ENCODE measurements at regions not wholly inside any gene's neighbourhood (a gene's known extent, or its start where the extent isn't known, plus 50 kb on each side); places are given as distances from the start of the nearest gene placed in this dataset.

GRCh38 chr3:116947809-116948208 is 238.2 kb downstream of the TUSC7 start:
- no peak for DNase-seq
- no peaks in the 10 kb centered on the region for H3K79me1 ChIP-seq (ENCODE audit: low read length)
- H4K8ac ChIP-seq (ENCODE audit: low read depth, low read length): no peak overlapping the region
- H3K79me2 ChIP-seq (ENCODE audit: control insufficient read depth, insufficient read depth, low read length, poor library complexity): no peaks in the 10 kb centered on the region
- no peak overlapping the region for H2AFZ ChIP-seq (ENCODE audit: insufficient read depth, low read length, poor library complexity)
- no peaks in the 10 kb centered on the region for H3K4me1 ChIP-seq (ENCODE audit: control insufficient read depth in 1 of 2, insufficient read depth in 2 of 2, low read length in 2 of 2)
- no peak overlapping the region for H3K4ac ChIP-seq (ENCODE audit: low read depth, low read length)
- no peak overlapping the region for H2BK12ac ChIP-seq (ENCODE audit: low read length)
- H2BK120ac ChIP-seq (ENCODE audit: insufficient read depth, low read length, poor library complexity): no peak overlapping the region
- no peak overlapping the region for H3K18ac ChIP-seq (ENCODE audit: low read length)
- no CpG with 5 or more reads among the region's 3 CpGs for WGBS (ENCODE audit: extremely low coverage, insufficient coverage, insufficient read length)
- H3K4me2 ChIP-seq (ENCODE audit: low read length): no peak overlapping the region
- H3K27ac ChIP-seq (ENCODE audit: low read depth, low read length): no peak overlapping the region
- H3K9me3 ChIP-seq (ENCODE audit: insufficient read depth, low read depth, low read length): no peaks in the 10 kb centered on the region
- no peak overlapping the region for H4K12ac ChIP-seq (ENCODE audit: low read depth, low read length)
- H2BK5ac ChIP-seq (ENCODE audit: low read depth, low read length, poor library complexity): no peak overlapping the region
- no peak overlapping the region for H4K91ac ChIP-seq (ENCODE audit: low read depth, low read length)
- no peak overlapping the region for H3K14ac ChIP-seq (ENCODE audit: low read length)
- H3K4me3 ChIP-seq (ENCODE audit: low read depth, low read length): no peak overlapping the region
- no peaks in the 10 kb centered on the region for H3K27me3 ChIP-seq (ENCODE audit: insufficient read depth, low read length)
- H3K36me3 ChIP-seq (ENCODE audit: control insufficient read depth in 1 of 2, insufficient read depth in 2 of 2, low read length in 2 of 2): no peaks in the 10 kb centered on the region
- no peak overlapping the region for H3K23ac ChIP-seq (ENCODE audit: low read length)
- no peak overlapping the region for H3K9ac ChIP-seq (ENCODE audit: low read length)
- no peak overlapping the region for H2AK5ac ChIP-seq (ENCODE audit: low read length)

GRCh38 chr3:116950301-116951055 is 240.9 kb downstream of the TUSC7 start:
- H3K27ac ChIP-seq (ENCODE audit: low read depth, low read length): no peak overlapping the region
- no peak overlapping the region for H3K4me2 ChIP-seq (ENCODE audit: low read length)
- no peaks in the 10 kb centered on the region for H3K36me3 ChIP-seq (ENCODE audit: control insufficient read depth in 1 of 2, insufficient read depth in 2 of 2, low read length in 2 of 2)
- H4K8ac ChIP-seq (ENCODE audit: low read depth, low read length): no peak overlapping the region
- no peak overlapping the region for H3K14ac ChIP-seq (ENCODE audit: low read length)
- no peaks in the 10 kb centered on the region for H3K4me1 ChIP-seq (ENCODE audit: control insufficient read depth in 1 of 2, insufficient read depth in 2 of 2, low read length in 2 of 2)
- no peaks in the 10 kb centered on the region for H3K27me3 ChIP-seq (ENCODE audit: insufficient read depth, low read length)
- H3K4ac ChIP-seq (ENCODE audit: low read depth, low read length): no peak overlapping the region
- H2BK12ac ChIP-seq (ENCODE audit: low read length): no peak overlapping the region
- H3K4me3 ChIP-seq (ENCODE audit: low read depth, low read length): no peak overlapping the region
- H2AK5ac ChIP-seq (ENCODE audit: low read length): no peak overlapping the region
- H3K18ac ChIP-seq (ENCODE audit: low read length): no peak overlapping the region
- H3K23ac ChIP-seq (ENCODE audit: low read length): no peak overlapping the region
- H3K9ac ChIP-seq (ENCODE audit: low read length): no peak overlapping the region
- no peaks in the 10 kb centered on the region for H3K9me3 ChIP-seq (ENCODE audit: insufficient read depth, low read depth, low read length)
- H4K91ac ChIP-seq (ENCODE audit: low read depth, low read length): no peak overlapping the region
- no peak overlapping the region for H2BK5ac ChIP-seq (ENCODE audit: low read depth, low read length, poor library complexity)
- no peak overlapping the region for H4K12ac ChIP-seq (ENCODE audit: low read depth, low read length)
- no peaks in the 10 kb centered on the region for H3K79me2 ChIP-seq (ENCODE audit: control insufficient read depth, insufficient read depth, low read length, poor library complexity)
- H3K79me1 ChIP-seq (ENCODE audit: low read length): no peaks in the 10 kb centered on the region
- no peak for DNase-seq
- no peak overlapping the region for H2BK120ac ChIP-seq (ENCODE audit: insufficient read depth, low read length, poor library complexity)
- WGBS (ENCODE audit: extremely low coverage, insufficient coverage, insufficient read length): no CpG with 5 or more reads among the region's 7 CpGs
- no peak overlapping the region for H2AFZ ChIP-seq (ENCODE audit: insufficient read depth, low read length, poor library complexity)

- no peak overlapping the region for H4K8ac ChIP-seq (ENCODE audit: low read depth, low read length)
- no peak overlapping the region for H4K91ac ChIP-seq (ENCODE audit: low read depth, low read length)
- H2BK5ac ChIP-seq (ENCODE audit: low read depth, low read length, poor library complexity): no peak overlapping the region
- no peak overlapping the region for H3K4me2 ChIP-seq (ENCODE audit: low read length)
- DNase-seq: no peak
- H4K12ac ChIP-seq (ENCODE audit: low read depth, low read length): no peak overlapping the region
- H2BK12ac ChIP-seq (ENCODE audit: low read length): no peak overlapping the region
- H3K23ac ChIP-seq (ENCODE audit: low read length): no peak overlapping the region
- no peak overlapping the region for H3K18ac ChIP-seq (ENCODE audit: low read length)
- no peak overlapping the region for H3K9ac ChIP-seq (ENCODE audit: low read length)
- no peaks in the 10 kb centered on the region for H3K79me2 ChIP-seq (ENCODE audit: control insufficient read depth, insufficient read depth, low read length, poor library complexity)
- H3K27ac ChIP-seq (ENCODE audit: low read depth, low read length): no peak overlapping the region
- no peaks in the 10 kb centered on the region for H3K9me3 ChIP-seq (ENCODE audit: insufficient read depth, low read depth, low read length)
- no CpG with 5 or more reads among the region's 3 CpGs for WGBS (ENCODE audit: extremely low coverage, insufficient coverage, insufficient read length)
- no peaks in the 10 kb centered on the region for H3K79me1 ChIP-seq (ENCODE audit: low read length)
- no peak overlapping the region for H3K4me3 ChIP-seq (ENCODE audit: low read depth, low read length)
- no peak overlapping the region for H2AK5ac ChIP-seq (ENCODE audit: low read length)
- H3K4me1 ChIP-seq (ENCODE audit: control insufficient read depth in 1 of 2, insufficient read depth in 2 of 2, low read length in 2 of 2): no peaks in the 10 kb centered on the region
- no peaks in the 10 kb centered on the region for H3K36me3 ChIP-seq (ENCODE audit: control insufficient read depth in 1 of 2, insufficient read depth in 2 of 2, low read length in 2 of 2)
- H3K14ac ChIP-seq (ENCODE audit: low read length): no peak overlapping the region
- H3K27me3 ChIP-seq (ENCODE audit: insufficient read depth, low read length): no peaks in the 10 kb centered on the region
- H2AFZ ChIP-seq (ENCODE audit: insufficient read depth, low read length, poor library complexity): no peak overlapping the region
- no peak overlapping the region for H2BK120ac ChIP-seq (ENCODE audit: insufficient read depth, low read length, poor library complexity)
- no peak overlapping the region for H3K4ac ChIP-seq (ENCODE audit: low read depth, low read length)
Measured at GRCh38 chr3:116951610-116952009, 242.0 kb downstream of the TUSC7 start.

- H2AK5ac ChIP-seq (ENCODE audit: low read length): no peak overlapping the region
- H2AFZ ChIP-seq (ENCODE audit: insufficient read depth, low read length, poor library complexity): no peak overlapping the region
- no peak overlapping the region for H4K91ac ChIP-seq (ENCODE audit: low read depth, low read length)
- no peak overlapping the region for H3K23ac ChIP-seq (ENCODE audit: low read length)
- no peak overlapping the region for H4K8ac ChIP-seq (ENCODE audit: low read depth, low read length)
- H3K9me3 ChIP-seq (ENCODE audit: insufficient read depth, low read depth, low read length): no peaks in the 10 kb centered on the region
- no CpG with 5 or more reads among the region's 3 CpGs for WGBS (ENCODE audit: extremely low coverage, insufficient coverage, insufficient read length)
- H3K27ac ChIP-seq (ENCODE audit: low read depth, low read length): no peak overlapping the region
- no peak for DNase-seq
- H3K27me3 ChIP-seq (ENCODE audit: insufficient read depth, low read length): no peaks in the 10 kb centered on the region
- H3K9ac ChIP-seq (ENCODE audit: low read length): no peak overlapping the region
- no peak overlapping the region for H2BK120ac ChIP-seq (ENCODE audit: insufficient read depth, low read length, poor library complexity)
- H3K79me2 ChIP-seq (ENCODE audit: control insufficient read depth, insufficient read depth, low read length, poor library complexity): no peaks in the 10 kb centered on the region
- H3K18ac ChIP-seq (ENCODE audit: low read length): no peak overlapping the region
- H3K4me3 ChIP-seq (ENCODE audit: low read depth, low read length): no peak overlapping the region
- no peak overlapping the region for H3K14ac ChIP-seq (ENCODE audit: low read length)
- no peak overlapping the region for H4K12ac ChIP-seq (ENCODE audit: low read depth, low read length)
- H3K79me1 ChIP-seq (ENCODE audit: low read length): no peaks in the 10 kb centered on the region
- no peak overlapping the region for H3K4me2 ChIP-seq (ENCODE audit: low read length)
- no peak overlapping the region for H2BK5ac ChIP-seq (ENCODE audit: low read depth, low read length, poor library complexity)
- no peak overlapping the region for H2BK12ac ChIP-seq (ENCODE audit: low read length)
- no peaks in the 10 kb centered on the region for H3K4me1 ChIP-seq (ENCODE audit: control insufficient read depth in 1 of 2, insufficient read depth in 2 of 2, low read length in 2 of 2)
- H3K4ac ChIP-seq (ENCODE audit: low read depth, low read length): no peak overlapping the region
- H3K36me3 ChIP-seq (ENCODE audit: control insufficient read depth in 1 of 2, insufficient read depth in 2 of 2, low read length in 2 of 2): no peaks in the 10 kb centered on the region
Measured at GRCh38 chr3:116958291-116958690, 248.7 kb downstream of the TUSC7 start.

Measured in trophoblast cell (in vitro differentiated cells and primary cell).